ENCODE measurements at regions not wholly inside any gene's neighbourhood (a gene's known extent, or its start where the extent isn't known, plus 50 kb on each side); places are given as distances from the start of the nearest gene placed in this dataset.

GRCh38 chr6:21375151-21376116 lies 218.1 kb upstream of the SOX4 start:
- H2BK5ac ChIP-seq (ENCODE audit: low read length) = no peak overlapping the region
- WGBS, 2 donors (ENCODE audit: extremely low coverage in 2 of 2, insufficient read length in 2 of 2, insufficient replicate concordance in 1 of 2) = no CpG with 5 or more reads among the region's 11 CpGs
- H3K14ac ChIP-seq (ENCODE audit: low read length) = no peak overlapping the region
- no peaks in the 10 kb centered on the region for H3K27me3 ChIP-seq (ENCODE audit: control insufficient read depth in 3 of 3, insufficient read depth in 3 of 3, low read depth in 1 of 3, low read length in 3 of 3)
- H3K4me3 ChIP-seq (ENCODE audit: low read length in 2 of 2) = no peak overlapping the region
- H2BK12ac ChIP-seq (ENCODE audit: low read length) = no peak overlapping the region
- H4K8ac ChIP-seq (ENCODE audit: low read depth, low read length) = no peak overlapping the region
- no peak overlapping the region for H3K4me2 ChIP-seq (ENCODE audit: insufficient read depth, low read length, poor library complexity, severe bottlenecking)
- no peak overlapping the region for H2BK120ac ChIP-seq (ENCODE audit: low read depth, low read length)
- H3K79me1 ChIP-seq (ENCODE audit: low read depth, low read length) = no peaks in the 10 kb centered on the region
- H3K9ac ChIP-seq (ENCODE audit: low read depth, low read length, poor library complexity) = no peak overlapping the region
- peak overlapping the region; percentile 31 for H3K18ac ChIP-seq (ENCODE audit: low read length)
- H4K91ac ChIP-seq (ENCODE audit: low read depth, low read length, poor library complexity) = no peak overlapping the region
- H3K4ac ChIP-seq (ENCODE audit: low read length) = no peak overlapping the region
- H3K4me1 ChIP-seq (ENCODE audit: control insufficient read depth in 2 of 2, insufficient read depth in 1 of 2, low read depth in 1 of 2, low read length in 2 of 2) = peaks cover 5 to 15% of the 10 kb centered on the region in 2 donors
- no peak overlapping the region for H2BK15ac ChIP-seq (ENCODE audit: low read length)
- H3K23ac ChIP-seq (ENCODE audit: low read depth, low read length, poor library complexity) = no peak overlapping the region
- no peaks in the 10 kb centered on the region for H3K36me3 ChIP-seq (replicated peaks in 1 of 2; ENCODE audit: control insufficient read depth in 2 of 2, insufficient read depth in 2 of 2, low read length in 2 of 2)
- no peak overlapping the region for H2AK5ac ChIP-seq (ENCODE audit: low read depth, low read length)
- no peaks in the 10 kb centered on the region for H3K9me3 ChIP-seq (replicated peaks in 1 of 2; ENCODE audit: control insufficient read depth in 2 of 2, insufficient read depth in 1 of 2, low read depth in 1 of 2, low read length in 2 of 2)
- peak overlapping the region; percentile 9 for H2AFZ ChIP-seq (ENCODE audit: low read length)
- no peak overlapping the region for H3K27ac ChIP-seq (replicated peaks; ENCODE audit: low read length)
- DNase-seq (ENCODE audit: low spot score) = no peak

GRCh38 chr6:21377356-21377755 lies 216.2 kb upstream of the SOX4 start:
- WGBS, 2 donors (ENCODE audit: extremely low coverage in 2 of 2, insufficient read length in 2 of 2, insufficient replicate concordance in 1 of 2) = no CpG with 5 or more reads among the region's 6 CpGs
- Histone ChIP-seq H3K23ac (ENCODE audit: low read depth, low read length, poor library complexity) (no peak overlapping the region), H4K8ac (ENCODE audit: low read depth, low read length) (no peak overlapping the region), H3K4me2 (ENCODE audit: insufficient read depth, low read length, poor library complexity, severe bottlenecking) (no peak overlapping the region), H2AFZ (ENCODE audit: low read length) (no peak overlapping the region), H2BK120ac (ENCODE audit: low read depth, low read length) (no peak overlapping the region), H3K4ac (ENCODE audit: low read length) (no peak overlapping the region), H3K4me1 (ENCODE audit: control insufficient read depth in 2 of 2, insufficient read depth in 1 of 2, low read depth in 1 of 2, low read length in 2 of 2) (peaks cover 0 to 6% of the 10 kb centered on the region in 2 donors), H3K27ac (replicated peaks; ENCODE audit: low read length) (no peak overlapping the region), H3K18ac (ENCODE audit: low read length) (no peak overlapping the region), H2BK15ac (ENCODE audit: low read length) (no peak overlapping the region), H3K27me3 (ENCODE audit: control insufficient read depth in 3 of 3, insufficient read depth in 3 of 3, low read depth in 1 of 3, low read length in 3 of 3) (no peaks in the 10 kb centered on the region), H2AK5ac (ENCODE audit: low read depth, low read length) (no peak overlapping the region), H3K9me3 (replicated peaks in 1 of 2; ENCODE audit: control insufficient read depth in 2 of 2, insufficient read depth in 1 of 2, low read depth in 1 of 2, low read length in 2 of 2) (no peaks in the 10 kb centered on the region), H3K79me1 (ENCODE audit: low read depth, low read length) (no peaks in the 10 kb centered on the region), H4K91ac (ENCODE audit: low read depth, low read length, poor library complexity) (no peak overlapping the region), H3K9ac (ENCODE audit: low read depth, low read length, poor library complexity) (no peak overlapping the region), H3K4me3 (ENCODE audit: low read length in 2 of 2) (no peak overlapping the region), H3K36me3 (replicated peaks in 1 of 2; ENCODE audit: control insufficient read depth in 2 of 2, insufficient read depth in 2 of 2, low read length in 2 of 2) (no peaks in the 10 kb centered on the region), H2BK12ac (ENCODE audit: low read length) (no peak overlapping the region), H3K14ac (ENCODE audit: low read length) (no peak overlapping the region), H2BK5ac (ENCODE audit: low read length) (no peak overlapping the region)
- no peak for DNase-seq (ENCODE audit: low spot score)

DNA sequence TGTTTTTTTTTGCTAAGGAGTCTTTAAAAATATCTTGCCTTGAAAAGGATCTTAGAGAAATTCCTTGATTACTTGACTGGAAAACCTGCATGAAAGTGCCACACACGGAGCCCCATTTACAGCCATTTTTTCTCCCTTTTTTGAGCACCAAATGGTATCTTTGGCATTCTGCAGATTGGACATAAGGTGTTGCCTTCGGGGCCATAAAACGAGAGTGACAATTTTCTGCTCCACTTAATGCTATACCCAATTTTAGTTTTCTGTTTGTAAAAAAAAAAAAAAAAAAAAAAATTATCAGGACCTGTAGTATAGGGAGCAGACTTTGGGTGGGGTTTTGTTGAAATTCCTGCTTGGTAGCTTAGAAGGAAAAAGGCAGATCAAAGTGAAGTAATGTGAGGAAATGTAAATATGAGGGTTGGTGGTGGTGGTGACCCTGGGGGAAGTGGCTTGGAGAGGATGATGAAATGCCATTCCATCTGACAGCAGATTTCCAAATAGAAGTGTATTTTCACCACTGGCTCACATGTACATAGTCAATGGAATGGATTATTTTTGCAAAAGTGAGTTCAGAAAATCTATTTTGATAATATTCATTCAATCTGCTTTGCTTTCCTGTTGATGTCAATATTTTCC lies 212.1 kb upstream of the SOX4 start:
- peaks cover 3 to 11% of the 10 kb centered on the region in 2 donors for H3K4me1 ChIP-seq (ENCODE audit: control insufficient read depth in 2 of 2, insufficient read depth in 1 of 2, low read depth in 1 of 2, low read length in 2 of 2)
- H3K18ac ChIP-seq (ENCODE audit: low read length) = no peak overlapping the region
- no peaks in the 10 kb centered on the region for H3K27me3 ChIP-seq (ENCODE audit: control insufficient read depth in 3 of 3, insufficient read depth in 3 of 3, low read depth in 1 of 3, low read length in 3 of 3)
- H3K4ac ChIP-seq (ENCODE audit: low read length) = no peak overlapping the region
- H3K23ac ChIP-seq (ENCODE audit: low read depth, low read length, poor library complexity) = no peak overlapping the region
- no peaks in the 10 kb centered on the region for H3K79me1 ChIP-seq (ENCODE audit: low read depth, low read length)
- no peak overlapping the region for H3K27ac ChIP-seq (replicated peaks; ENCODE audit: low read length)
- no peak for DNase-seq (ENCODE audit: low spot score)
- H2AK5ac ChIP-seq (ENCODE audit: low read depth, low read length) = no peak overlapping the region
- no peak overlapping the region for H3K4me3 ChIP-seq (ENCODE audit: low read length in 2 of 2)
- H3K4me2 ChIP-seq (ENCODE audit: insufficient read depth, low read length, poor library complexity, severe bottlenecking) = no peak overlapping the region
- no peaks in the 10 kb centered on the region for H3K9me3 ChIP-seq (replicated peaks in 1 of 2; ENCODE audit: control insufficient read depth in 2 of 2, insufficient read depth in 1 of 2, low read depth in 1 of 2, low read length in 2 of 2)
- H3K14ac ChIP-seq (ENCODE audit: low read length) = no peak overlapping the region
- no peak overlapping the region for H2AFZ ChIP-seq (ENCODE audit: low read length)
- no peak overlapping the region for H2BK15ac ChIP-seq (ENCODE audit: low read length)
- H3K36me3 ChIP-seq (replicated peaks in 1 of 2; ENCODE audit: control insufficient read depth in 2 of 2, insufficient read depth in 2 of 2, low read length in 2 of 2) = no peaks in the 10 kb centered on the region
- H4K91ac ChIP-seq (ENCODE audit: low read depth, low read length, poor library complexity) = no peak overlapping the region
- no peak overlapping the region for H3K9ac ChIP-seq (ENCODE audit: low read depth, low read length, poor library complexity)
- H4K8ac ChIP-seq (ENCODE audit: low read depth, low read length) = no peak overlapping the region
- no peak overlapping the region for H2BK120ac ChIP-seq (ENCODE audit: low read depth, low read length)
- H2BK5ac ChIP-seq (ENCODE audit: low read length) = no peak overlapping the region
- H2BK12ac ChIP-seq (ENCODE audit: low read length) = no peak overlapping the region
- WGBS, 2 donors (ENCODE audit: extremely low coverage in 2 of 2, insufficient read length in 2 of 2, insufficient replicate concordance in 1 of 2) = no CpG with 5 or more reads among the region's 3 CpGs

GRCh38 chr6:21382821-21383449 lies 210.6 kb upstream of the SOX4 start:
- Histone ChIP-seq H3K79me1 (ENCODE audit: low read depth, low read length) (no peaks in the 10 kb centered on the region), H3K36me3 (replicated peaks in 1 of 2; ENCODE audit: control insufficient read depth in 2 of 2, insufficient read depth in 2 of 2, low read length in 2 of 2) (no peaks in the 10 kb centered on the region), H3K4me3 (ENCODE audit: low read length in 2 of 2) (no peak overlapping the region), H3K9ac (ENCODE audit: low read depth, low read length, poor library complexity) (no peak overlapping the region), H3K4me1 (ENCODE audit: control insufficient read depth in 2 of 2, insufficient read depth in 1 of 2, low read depth in 1 of 2, low read length in 2 of 2) (peaks cover 9 to 11% of the 10 kb centered on the region in 2 donors), H3K14ac (ENCODE audit: low read length) (no peak overlapping the region), H2BK15ac (ENCODE audit: low read length) (no peak overlapping the region), H3K4ac (ENCODE audit: low read length) (no peak overlapping the region), H2BK5ac (ENCODE audit: low read length) (no peak overlapping the region), H3K9me3 (replicated peaks in 1 of 2; ENCODE audit: control insufficient read depth in 2 of 2, insufficient read depth in 1 of 2, low read depth in 1 of 2, low read length in 2 of 2) (no peaks in the 10 kb centered on the region), H3K18ac (ENCODE audit: low read length) (no peak overlapping the region), H2BK12ac (ENCODE audit: low read length) (no peak overlapping the region), H3K4me2 (ENCODE audit: insufficient read depth, low read length, poor library complexity, severe bottlenecking) (no peak overlapping the region), H2AFZ (ENCODE audit: low read length) (peak overlapping the region; percentile 3), H2AK5ac (ENCODE audit: low read depth, low read length) (no peak overlapping the region), H3K27me3 (ENCODE audit: control insufficient read depth in 3 of 3, insufficient read depth in 3 of 3, low read depth in 1 of 3, low read length in 3 of 3) (no peaks in the 10 kb centered on the region), H4K91ac (ENCODE audit: low read depth, low read length, poor library complexity) (no peak overlapping the region), H3K23ac (ENCODE audit: low read depth, low read length, poor library complexity) (no peak overlapping the region), H4K8ac (ENCODE audit: low read depth, low read length) (no peak overlapping the region), H3K27ac (replicated peaks; ENCODE audit: low read length) (no peak overlapping the region), H2BK120ac (ENCODE audit: low read depth, low read length) (no peak overlapping the region)
- WGBS, 2 donors (ENCODE audit: extremely low coverage in 2 of 2, insufficient read length in 2 of 2, insufficient replicate concordance in 1 of 2) = no CpG with 5 or more reads among the region's 12 CpGs
- DNase-seq (ENCODE audit: low spot score) = no peak

Measured in neuronal stem cell (in vitro differentiated cells).